GM19351 (cell line): ENCODE measurements at regions not wholly inside any gene's neighbourhood (a gene's known extent, or its start where the extent isn't known, plus 50 kb on each side); places are given as distances from the start of the nearest gene placed in this dataset.
A peak's percentile ranks its signal among the peaks of the same experiment; 100 is the strongest.

Source experiments
- ATAC-seq: cut with Tn5 transposase; IDR thresholded peaks from one replicate; pipeline ENCODE4 v1.9.1; 2021; ENCODE audit warnings: mild to moderate bottlenecking, moderate library complexity; ENCODE audit not compliant: unreplicated experiment

DNA sequence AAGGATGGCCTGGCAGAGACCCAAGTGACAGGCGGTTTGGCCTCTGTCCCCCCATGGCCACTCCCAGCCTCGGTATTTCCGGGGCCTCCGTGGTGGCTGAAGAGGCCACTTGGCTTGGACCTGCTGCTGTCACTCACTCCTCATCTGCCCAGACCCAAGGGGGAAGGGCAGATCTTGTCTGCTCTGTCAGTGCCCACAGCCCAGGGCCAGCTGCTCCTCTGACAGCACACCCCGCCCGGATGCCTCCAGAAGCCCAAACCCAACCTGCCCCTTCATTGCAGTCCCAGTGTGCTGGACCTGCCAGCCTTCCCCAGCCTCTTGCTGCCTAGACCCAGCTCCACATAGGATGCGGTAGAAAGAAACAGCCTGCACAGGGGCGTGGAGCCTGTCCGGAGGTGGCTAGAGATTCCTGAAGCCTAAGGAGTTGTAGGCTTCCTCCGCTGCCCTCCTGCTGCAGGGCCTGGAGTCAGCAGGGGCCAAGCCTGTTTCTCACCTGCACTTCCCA lies 52.0 kb downstream of the MAGEF1 start:
- ATAC-seq: no peak

DNA sequence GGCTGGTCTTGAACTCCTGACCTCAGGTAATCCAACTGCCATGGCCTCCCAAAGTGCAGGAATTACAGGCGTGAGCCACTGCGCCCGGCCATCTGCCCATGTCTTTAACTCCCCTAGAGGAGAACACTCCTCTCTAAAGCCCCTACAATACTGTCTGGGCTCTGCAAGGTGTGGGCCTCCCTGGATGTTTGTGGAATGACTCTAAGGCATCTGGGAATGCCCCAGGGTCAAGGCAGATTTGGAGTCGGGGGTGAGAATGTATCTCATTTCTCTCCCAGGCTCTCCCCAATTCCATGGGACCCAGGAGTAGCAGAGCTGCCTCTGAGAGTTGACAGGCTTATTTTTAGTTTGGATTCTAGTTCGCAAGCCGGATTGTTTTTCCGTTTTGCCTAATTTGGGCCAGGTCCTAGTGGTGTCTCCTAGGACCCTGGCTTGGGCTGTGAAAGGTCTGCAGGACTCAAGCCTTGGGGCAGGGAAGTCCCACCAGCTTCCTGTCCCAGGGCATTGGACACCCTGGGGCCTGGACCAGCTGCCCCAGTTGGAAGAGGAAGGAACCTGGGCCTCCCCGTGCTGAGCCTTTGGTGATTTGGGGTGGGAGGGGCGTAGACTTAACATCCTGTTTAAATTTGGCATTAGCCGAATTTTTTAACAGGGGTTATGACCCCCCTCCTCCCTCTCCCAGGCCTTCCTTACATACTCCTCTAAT lies 53.5 kb downstream of the MAGEF1 start:
- ATAC-seq: no peak

GRCh38 chr3:184656829-184657681 lies 54.8 kb downstream of the MAGEF1 start:
- peak; percentile 88 for ATAC-seq

- no peak for ATAC-seq
These were observed 55.4 kb downstream of the MAGEF1 start for GRCh38 chr3:184656458-184656828.

- ATAC-seq: no peak
These were observed 56.3 kb downstream of the MAGEF1 start for GRCh38 chr3:184655597-184655996.

- ATAC-seq: no peak
These were observed 57.5 kb downstream of the MAGEF1 start for GRCh38 chr3:184654375-184654774.

DNA sequence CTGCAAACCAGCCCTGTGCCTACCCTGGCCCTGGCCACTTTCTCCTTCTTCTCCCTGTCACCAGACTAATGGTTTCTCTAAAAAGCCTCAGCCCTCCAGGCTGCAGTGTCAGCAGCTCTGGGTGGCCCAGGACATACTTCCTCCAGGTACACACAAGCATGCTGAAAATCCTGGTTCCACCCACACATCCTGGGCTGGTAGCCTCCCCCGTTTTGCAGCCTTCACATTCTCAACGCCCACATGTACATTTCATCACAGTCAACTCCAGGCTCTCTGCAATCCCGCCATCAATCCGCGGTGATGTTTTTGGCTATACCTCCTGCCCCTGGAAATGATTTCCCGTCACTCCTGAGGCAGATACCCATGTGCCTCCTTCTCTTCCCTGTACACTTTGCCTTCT lies 59.4 kb downstream of the MAGEF1 start:
- ATAC-seq: no peak

DNA sequence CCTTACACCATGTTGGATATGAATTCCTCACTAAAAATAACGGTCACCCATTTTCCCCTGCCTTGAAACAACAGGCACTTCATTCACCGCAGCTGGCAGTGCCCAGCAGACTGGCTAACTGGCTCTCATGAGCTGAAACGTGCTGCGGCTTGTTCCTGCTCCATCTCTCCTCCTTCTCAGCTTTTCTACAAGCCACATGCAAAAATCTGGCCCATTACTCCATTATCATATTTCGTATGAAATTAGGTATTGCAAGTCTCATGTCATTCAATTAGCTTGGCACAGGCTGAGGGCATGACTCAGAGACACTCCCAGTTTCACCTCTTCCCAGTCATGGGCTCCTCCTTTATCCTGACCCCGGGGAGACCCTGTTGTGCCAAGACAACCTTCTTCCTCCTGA lies 60.0 kb downstream of the MAGEF1 start:
- ATAC-seq: no peak

GRCh38 chr3:184648636-184649035 lies 63.2 kb downstream of the MAGEF1 start:
- no peak for ATAC-seq

DNA sequence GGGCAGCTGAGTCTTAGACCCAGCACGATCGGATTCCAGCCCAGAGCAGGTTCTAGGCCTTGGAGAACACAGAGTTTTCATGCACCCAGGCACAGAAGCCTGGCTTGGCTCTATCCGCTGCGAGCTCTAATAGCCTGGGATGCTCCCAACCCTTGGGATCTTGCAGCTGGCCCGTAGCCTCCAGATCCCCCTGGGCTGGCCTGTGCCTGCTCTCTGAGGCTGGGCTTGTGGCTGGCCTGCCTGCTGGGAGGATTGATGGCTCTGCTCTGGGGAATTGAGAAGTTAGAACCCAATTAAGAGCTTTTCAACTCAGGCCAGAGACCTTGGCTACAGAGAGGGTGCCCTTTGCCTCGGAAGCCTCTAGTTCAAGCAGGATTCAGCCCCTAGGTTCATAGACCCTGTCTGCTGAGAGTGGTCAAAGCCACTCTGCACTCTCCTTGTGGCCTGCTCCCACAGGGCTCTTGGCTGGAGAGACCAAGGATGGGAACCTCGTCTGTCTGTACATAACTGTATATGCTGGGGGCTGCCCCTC lies 64.4 kb downstream of the MAGEF1 start:
- ATAC-seq: no peak

- no peak for ATAC-seq
These were observed 66.5 kb downstream of the MAGEF1 start for GRCh38 chr3:184645336-184645735.

DNA sequence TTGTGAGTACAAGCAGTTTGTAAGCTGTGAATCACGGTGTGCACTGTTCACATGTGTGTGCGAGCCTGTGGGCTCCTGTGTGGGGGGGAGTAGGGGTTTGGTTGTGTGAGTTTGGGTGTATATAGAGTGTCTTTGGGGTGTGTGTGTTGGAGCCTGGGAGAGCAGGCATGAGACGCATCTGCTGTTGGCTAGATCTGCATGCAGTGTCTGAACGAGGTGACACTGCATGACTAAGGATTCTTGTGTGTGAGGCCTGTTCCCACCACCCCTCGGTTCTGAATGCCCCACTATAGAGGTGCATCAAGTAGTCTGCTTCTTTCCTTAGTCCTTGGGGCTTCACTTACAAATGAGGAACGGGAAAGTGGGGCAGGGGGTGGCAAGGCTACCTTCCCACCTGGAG lies 68.4 kb downstream of the MAGEF1 start:
- ATAC-seq: no peak

DNA sequence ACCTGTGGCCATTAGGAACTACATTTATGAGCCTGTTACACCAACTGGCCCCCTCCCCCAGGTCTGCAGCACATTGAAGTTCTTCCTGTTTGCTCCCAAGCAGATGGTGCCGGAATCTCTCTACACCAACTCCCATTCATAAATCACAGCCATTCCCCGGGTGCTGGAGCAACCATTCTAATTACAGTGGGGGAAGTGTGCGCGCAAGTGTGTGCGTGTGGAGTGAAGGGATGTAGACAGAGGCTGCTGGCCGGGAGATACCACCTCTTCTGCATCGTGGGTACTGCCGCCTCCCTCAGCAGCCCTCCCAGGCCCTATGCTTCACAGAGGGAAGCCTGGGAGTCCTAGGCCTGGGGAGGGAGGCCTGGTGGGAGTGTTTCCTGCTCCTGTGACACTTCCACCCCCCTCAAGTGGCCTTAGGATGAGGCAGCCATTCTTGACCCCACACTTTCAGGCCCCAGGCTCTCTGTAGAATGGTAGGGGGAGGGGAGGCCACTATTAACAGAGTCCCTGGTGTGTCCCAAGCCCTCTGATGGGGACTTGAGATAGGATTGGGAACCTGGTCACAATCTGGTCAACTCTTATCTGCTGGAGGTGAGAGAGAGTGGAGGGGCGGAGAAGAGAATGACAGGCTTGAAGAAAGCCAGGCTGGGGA lies 69.1 kb downstream of the MAGEF1 start:
- no peak for ATAC-seq

DNA sequence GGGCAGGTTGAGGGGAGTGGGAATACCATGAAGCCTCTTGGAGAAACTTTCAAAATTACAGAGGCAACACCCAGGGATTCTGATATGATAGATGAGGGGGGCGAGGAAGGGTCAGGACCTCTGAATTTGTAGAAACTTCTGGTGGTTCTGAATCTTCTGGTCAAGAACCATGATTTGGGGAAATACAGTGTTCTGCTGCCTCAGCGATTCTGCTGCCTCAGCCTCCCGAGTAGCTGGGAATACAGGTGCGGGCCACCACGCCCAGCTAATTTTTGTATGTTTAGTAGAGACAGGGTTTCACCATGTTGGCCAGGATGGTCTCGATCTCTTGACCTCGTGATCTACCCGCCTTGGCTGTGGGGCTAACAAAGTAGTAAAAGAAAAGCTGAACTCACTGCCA lies 70.4 kb downstream of the MAGEF1 start:
- ATAC-seq: no peak

DNA sequence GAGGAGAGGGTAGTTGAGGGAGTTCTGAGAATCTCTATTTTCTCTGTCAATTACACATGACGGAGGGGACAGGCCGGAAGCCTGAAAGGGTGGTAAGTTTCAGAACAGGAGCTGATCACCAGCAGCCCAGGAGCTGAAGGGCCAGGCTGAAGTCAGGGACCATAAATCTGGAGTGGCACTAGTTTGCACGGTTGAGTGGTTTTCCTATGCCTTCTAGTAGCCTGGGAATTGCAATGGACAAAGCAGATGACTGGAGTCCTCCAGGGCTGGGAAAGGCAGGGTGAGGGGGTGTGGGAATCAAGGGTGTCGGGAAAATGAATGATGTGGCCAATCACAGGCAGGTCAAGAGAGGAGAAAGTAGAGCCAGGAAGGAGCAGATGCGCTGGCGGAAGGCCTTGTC lies 72.5 kb downstream of the MAGEF1 start:
- ATAC-seq: no peak

DNA sequence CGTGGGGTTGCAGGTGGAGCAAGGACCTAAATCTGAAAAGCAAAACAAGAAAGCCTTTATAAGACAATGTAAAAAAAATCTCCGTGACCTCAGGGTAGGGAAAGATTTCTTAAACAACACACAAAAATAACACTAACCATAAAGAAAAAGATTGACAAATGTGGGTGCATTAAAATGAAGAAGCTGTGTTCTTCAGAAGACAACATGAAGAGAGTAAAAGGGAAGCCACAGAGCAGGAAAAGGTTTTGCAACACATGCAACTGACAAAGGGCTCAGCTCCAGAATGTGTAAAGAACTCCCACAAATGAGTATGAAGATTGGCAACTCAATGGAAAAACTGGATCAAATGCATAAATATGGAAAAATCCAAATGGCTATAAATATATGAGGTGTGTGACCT lies 74.2 kb downstream of the MAGEF1 start:
- no peak for ATAC-seq

DNA sequence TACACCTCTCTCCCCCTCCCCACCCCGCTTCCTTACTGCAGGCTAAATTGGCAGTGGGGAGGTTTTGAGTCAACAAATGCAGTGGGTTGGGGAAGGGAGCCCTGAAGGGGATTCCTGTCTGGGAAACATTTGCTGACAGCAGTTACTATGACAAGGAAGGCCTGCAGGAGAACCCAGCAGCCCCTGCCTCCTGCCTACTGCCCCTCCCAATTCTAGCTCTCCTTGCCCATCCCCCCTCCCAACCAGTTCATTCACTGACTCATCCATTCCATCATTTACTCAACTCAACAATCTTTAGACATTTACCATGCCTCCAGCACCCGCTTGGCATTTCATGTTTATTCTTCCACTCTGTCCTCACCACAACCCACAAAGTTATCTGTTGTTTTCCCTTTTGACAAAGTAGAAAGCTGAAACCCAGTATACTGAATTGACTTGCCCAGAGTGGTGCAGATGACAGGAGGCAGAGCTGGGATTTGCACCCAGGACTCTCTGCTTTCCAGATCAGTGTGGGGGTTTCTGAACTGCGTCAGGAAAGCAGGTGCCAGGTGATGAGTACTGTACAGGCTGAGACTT lies 75.0 kb downstream of the MAGEF1 start:
- ATAC-seq: no peak

DNA sequence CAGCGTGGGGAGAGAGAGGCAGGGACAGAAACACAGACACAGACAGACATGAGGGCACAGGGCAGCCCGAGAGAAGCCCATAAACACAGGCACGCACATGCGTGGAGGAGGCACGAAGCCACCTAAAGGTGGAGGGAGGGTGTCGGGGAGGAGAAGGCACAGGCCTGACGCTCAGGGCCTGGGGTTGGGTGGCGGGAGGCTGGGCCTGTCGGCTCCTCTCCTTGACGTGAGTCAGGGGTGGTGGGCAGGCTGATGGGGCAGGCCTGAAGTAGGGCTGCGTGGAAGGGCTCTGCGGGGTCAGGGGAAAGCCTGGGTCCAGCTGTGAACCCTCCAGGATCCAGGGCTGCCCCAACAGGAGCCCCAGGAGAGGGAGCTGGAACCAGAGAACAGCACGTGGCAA lies 74.2 kb downstream of the EPHB3 start:
- ATAC-seq: no peak

DNA sequence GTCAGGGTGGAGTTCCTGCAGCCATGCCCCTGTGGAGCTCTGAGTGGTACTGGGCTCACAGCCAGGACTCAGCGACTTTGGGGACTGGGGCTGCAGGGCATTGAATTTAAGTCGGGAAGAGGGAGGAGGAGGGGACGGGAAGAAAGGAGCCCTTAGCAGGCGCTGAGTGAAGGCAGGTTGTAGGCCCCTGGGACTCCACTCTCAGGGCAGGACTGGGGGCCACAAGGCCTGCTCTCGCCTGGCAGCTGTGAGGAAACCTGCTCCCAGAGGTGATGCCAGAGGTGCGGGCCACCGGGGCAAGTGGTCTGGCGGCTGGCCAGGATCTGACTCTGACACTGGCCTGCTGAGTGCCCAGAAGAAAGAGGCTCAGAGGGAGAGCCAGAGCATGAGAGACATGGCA lies 73.5 kb downstream of the EPHB3 start:
- no peak for ATAC-seq

DNA sequence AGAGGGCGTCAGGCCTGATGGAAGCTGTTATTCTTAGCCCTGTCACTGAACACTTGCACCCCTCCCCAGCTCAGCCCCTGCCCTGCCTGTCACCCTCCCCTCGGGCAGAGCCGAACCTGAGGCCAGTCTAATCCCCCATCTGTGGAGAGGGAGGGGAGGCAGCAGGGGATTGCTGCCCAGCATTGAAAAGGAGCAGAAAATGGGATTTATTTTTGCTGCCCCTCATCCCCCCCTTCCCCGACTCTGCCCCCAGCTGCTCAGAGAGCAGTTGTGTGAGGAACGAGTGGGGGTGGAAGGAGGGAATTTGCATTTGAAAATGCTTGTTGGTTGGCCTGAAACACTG lies 71.6 kb downstream of the EPHB3 start:
- no peak for ATAC-seq

- ATAC-seq: no peak
These were observed 71.1 kb downstream of the EPHB3 start for GRCh38 chr3:184632551-184633236.
